ENCODE measurements at regions not wholly inside any gene's neighbourhood (a gene's known extent, or its start where the extent isn't known, plus 50 kb on each side); places are given as distances from the start of the nearest gene placed in this dataset.

- no peak for TF ChIP-seq CTCF (IDR thresholded peaks at IDR 0.05)
- TF ChIP-seq POLR2AphosphoS5 (IDR thresholded peaks at IDR 0.05) = no peak
These were observed 87.0 kb upstream of the SPRY4 start for GRCh38 chr5:142411656-142412425.
